ENCODE measurements at regions not wholly inside any gene's neighbourhood (a gene's known extent, or its start where the extent isn't known, plus 50 kb on each side); places are given as distances from the start of the nearest gene placed in this dataset.
"Not testable (repeated sequence)": the region's sequence is repeated elsewhere in the genome, so short reads cannot be mapped to it uniquely, and the experiment has no call there.

GRCh38 chr4:30586850-30587249, 133.3 kb upstream of the PCDH7 start:
- no peak for DNase-seq (ENCODE audit: low read depth in 2 of 2)

GRCh38 chr4:30589669-30590068, 130.5 kb upstream of the PCDH7 start:
- not testable (repeated sequence) for DNase-seq (ENCODE audit: low read depth in 2 of 2)

- DNase-seq (ENCODE audit: low read depth in 2 of 2): no peak
Observed at GRCh38 chr4:30600246-30601017, 119.7 kb upstream of the PCDH7 start.

GRCh38 chr4:30601070-30601865, 118.9 kb upstream of the PCDH7 start:
- no peak for DNase-seq (ENCODE audit: low read depth in 2 of 2)

- no peak for DNase-seq (ENCODE audit: low read depth in 2 of 2)
Observed at GRCh38 chr4:30605616-30606190, 114.5 kb upstream of the PCDH7 start.

GRCh38 chr4:30610361-30610760, 109.8 kb upstream of the PCDH7 start:
- DNase-seq (ENCODE audit: low read depth in 2 of 2): no peak

- DNase-seq (ENCODE audit: low read depth in 2 of 2): no peak
Observed at GRCh38 chr4:30614771-30615170, 105.4 kb upstream of the PCDH7 start.

- DNase-seq (ENCODE audit: low read depth in 2 of 2): no peak
Observed at GRCh38 chr4:30616942-30617646, 103.1 kb upstream of the PCDH7 start.

- DNase-seq (ENCODE audit: low read depth in 2 of 2): no peak
Observed at GRCh38 chr4:30617836-30618235, 102.3 kb upstream of the PCDH7 start.

- DNase-seq (ENCODE audit: low read depth in 2 of 2): no peak
Observed at GRCh38 chr4:30619679-30620078, 100.5 kb upstream of the PCDH7 start.

GRCh38 chr4:30620711-30621110, 99.5 kb upstream of the PCDH7 start:
- DNase-seq (ENCODE audit: low read depth in 2 of 2): no peak

GRCh38 chr4:30630431-30630830, 89.7 kb upstream of the PCDH7 start:
- no peak for DNase-seq (ENCODE audit: low read depth in 2 of 2)

- no peak for DNase-seq (ENCODE audit: low read depth in 2 of 2)
Observed at GRCh38 chr4:30632751-30633150, 87.4 kb upstream of the PCDH7 start.

- no peak for DNase-seq (ENCODE audit: low read depth in 2 of 2)
Observed at GRCh38 chr4:30641345-30641744, 78.8 kb upstream of the PCDH7 start.

GRCh38 chr4:30642567-30642966, 77.6 kb upstream of the PCDH7 start:
- no peak for DNase-seq (ENCODE audit: low read depth in 2 of 2)

GRCh38 chr4:30653291-30653690, 66.9 kb upstream of the PCDH7 start:
- no peak for DNase-seq (ENCODE audit: low read depth in 2 of 2)

- no peak for DNase-seq (ENCODE audit: low read depth in 2 of 2)
Observed at GRCh38 chr4:30656828-30657227, 63.3 kb upstream of the PCDH7 start.

GRCh38 chr4:30667919-30668318, 52.2 kb upstream of the PCDH7 start:
- DNase-seq (ENCODE audit: low read depth in 2 of 2): no peak

- no peak for DNase-seq (ENCODE audit: low read depth in 2 of 2)
Observed at GRCh38 chr4:30670206-30670605, 50.0 kb upstream of the PCDH7 start.

Data from activated CD4-positive, alpha-beta T cell treated with anti-CD3 and anti-CD28 coated beads for 24 hours (primary cell).